Non-pigmented ciliary epithelial cell (primary cell): ENCODE measurements at regions not wholly inside any gene's neighbourhood (a gene's known extent, or its start where the extent isn't known, plus 50 kb on each side); places are given as distances from the start of the nearest gene placed in this dataset.
"Not testable (repeated sequence)": the region's sequence is repeated elsewhere in the genome, so short reads cannot be mapped to it uniquely, and the experiment has no call there.

Experiments
- DNase-seq: peaks from one replicate; pipeline ENCODE4 v3.0.0-alpha.2; 2010; ENCODE audit warnings: low read depth

DNA sequence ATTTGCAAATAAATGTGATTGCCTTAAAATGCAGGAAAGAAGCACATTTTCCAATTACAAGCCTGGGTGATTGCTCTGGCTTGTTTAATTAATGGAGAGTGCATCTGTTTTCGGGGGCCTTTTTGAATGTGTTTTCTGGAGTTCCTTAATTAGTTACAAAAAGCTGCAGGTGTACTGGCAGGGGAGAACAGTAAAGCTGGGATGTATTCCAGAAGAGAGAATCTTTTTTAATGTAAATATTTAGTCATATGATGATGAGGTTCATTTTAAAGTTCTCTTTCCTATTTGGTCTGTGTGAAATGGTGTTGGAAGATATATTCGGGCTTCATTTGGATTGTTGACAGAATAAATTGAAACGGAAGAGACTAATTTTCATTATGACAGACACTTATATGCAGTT, 70.9 kb upstream of the N4BP1 start:
- DNase-seq = no peak

DNA sequence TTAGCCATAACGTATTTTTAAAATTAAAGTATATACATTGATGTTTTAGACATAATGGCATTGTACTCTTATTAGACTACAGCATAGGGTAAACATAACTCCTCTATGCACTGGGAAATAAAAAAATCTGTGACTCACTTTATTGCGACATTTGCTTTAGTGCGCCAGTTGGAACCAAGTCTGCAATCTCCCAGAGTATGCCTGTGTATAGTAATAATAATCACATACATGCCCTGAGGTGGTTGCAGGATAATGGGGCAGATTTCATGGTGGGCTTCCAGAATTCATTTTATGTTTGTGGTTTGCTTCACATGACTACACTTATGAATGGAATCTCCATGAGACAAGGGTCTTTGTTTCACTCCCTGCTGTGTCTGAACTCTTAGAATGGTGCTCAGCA, 66.9 kb upstream of the N4BP1 start:
- DNase-seq = no peak

DNA sequence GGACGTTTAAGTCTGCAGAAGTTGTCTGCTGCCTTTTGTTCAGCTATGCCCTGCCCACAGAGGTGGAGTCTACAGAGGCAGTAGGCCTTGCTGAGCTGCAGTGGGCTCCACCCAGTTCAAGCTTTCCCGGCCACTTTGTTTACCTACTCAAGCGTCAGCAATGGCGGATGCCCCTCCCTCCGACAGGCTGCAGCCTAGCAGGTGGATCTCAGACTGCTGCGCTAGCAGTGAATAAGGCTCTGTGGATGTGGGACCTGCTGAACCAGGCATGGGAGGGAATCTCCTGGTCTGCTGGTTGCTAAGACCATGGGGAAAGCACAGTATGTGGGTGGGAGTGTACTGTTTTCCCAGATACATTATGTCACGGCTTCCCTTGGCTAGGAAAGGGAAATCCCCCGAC, 58.2 kb upstream of the N4BP1 start:
- not testable (repeated sequence) for DNase-seq

DNA sequence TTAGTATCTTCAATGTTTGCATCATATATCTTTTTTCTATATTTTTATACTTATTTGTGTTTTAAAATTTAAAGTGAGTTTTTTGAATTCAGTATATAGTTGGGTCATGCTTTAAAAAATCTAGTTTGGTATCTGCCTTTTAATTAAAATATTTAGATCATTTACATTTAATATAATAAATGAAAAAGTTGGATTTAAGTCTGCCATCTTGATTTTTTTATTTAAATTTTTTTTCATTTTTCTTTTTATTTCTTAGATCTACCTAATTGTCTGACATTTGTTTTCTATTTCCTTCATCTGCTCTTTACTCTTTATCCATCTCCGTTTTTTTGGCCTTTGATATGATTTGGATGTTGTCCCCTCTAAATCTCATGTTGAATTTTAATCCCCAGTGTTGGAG, 50.0 kb upstream of the N4BP1 start:
- no peak for DNase-seq
